ENCODE measurements at regions not wholly inside any gene's neighbourhood (a gene's known extent, or its start where the extent isn't known, plus 50 kb on each side); places are given as distances from the start of the nearest gene placed in this dataset.
"Not testable (repeated sequence)": the region's sequence is repeated elsewhere in the genome, so short reads cannot be mapped to it uniquely, and the experiment has no call there.

GRCh38 chr2:147001061-147001460 is 843.8 kb upstream of the ACVR2A start:
- no peak overlapping the region for H2BK15ac ChIP-seq (ENCODE audit: low read depth, poor library complexity, severe bottlenecking)
- H3K79me1 ChIP-seq (replicated peaks; ENCODE audit: low read length, poor library complexity, severe bottlenecking), result no peaks in the 10 kb centered on the region
- H2AFZ ChIP-seq (ENCODE audit: low read depth, low read length), result no peak overlapping the region
- WGBS, result no CpG with 5 or more reads among the region's 1 CpG
- no peak for DNase-seq
- H3K23ac ChIP-seq (ENCODE audit: low read length in 2 of 2), result no peak overlapping the region
- H4K91ac ChIP-seq (ENCODE audit: low read length), result no peak overlapping the region
- no peaks in the 10 kb centered on the region for H3K4me1 ChIP-seq (ENCODE audit: control insufficient read depth, insufficient read depth, low read depth, low read length)
- H3K18ac ChIP-seq (ENCODE audit: low read depth in 1 of 2, low read length in 2 of 2), result no peak overlapping the region
- no peaks in the 10 kb centered on the region for H3K27me3 ChIP-seq (ENCODE audit: control insufficient read depth in 1 of 2, insufficient read depth in 1 of 2, low read length in 2 of 2)
- no peak overlapping the region for H4K8ac ChIP-seq (ENCODE audit: low read length)
- no peak overlapping the region for H3K27ac ChIP-seq (ENCODE audit: low read length, poor library complexity, severe bottlenecking)
- H3K4me3 ChIP-seq (ENCODE audit: insufficient read depth in 1 of 2, low read depth in 1 of 2, low read length in 2 of 2), result no peak overlapping the region
- no peak overlapping the region for H2BK5ac ChIP-seq (ENCODE audit: low read depth, low read length, poor library complexity, severe bottlenecking)
- no peak overlapping the region for H3K14ac ChIP-seq (ENCODE audit: low read length in 2 of 2)
- H2BK120ac ChIP-seq (ENCODE audit: low read depth, low read length), result no peak overlapping the region
- no peaks in the 10 kb centered on the region for H3K9me3 ChIP-seq (ENCODE audit: control insufficient read depth, low read length)
- no peaks in the 10 kb centered on the region for H3K36me3 ChIP-seq (ENCODE audit: control insufficient read depth in 1 of 2, insufficient read depth in 2 of 2, low read depth in 1 of 2, low read length in 2 of 2)
- H3K4ac ChIP-seq (ENCODE audit: low read depth in 1 of 2, low read length in 2 of 2), result no peak overlapping the region
- H2AK5ac ChIP-seq (ENCODE audit: low read length, severe bottlenecking), result no peak overlapping the region
- no peak overlapping the region for H2BK12ac ChIP-seq (ENCODE audit: low read length in 2 of 2)
- no peak overlapping the region for H3K9ac ChIP-seq (ENCODE audit: low read length)
- no peak overlapping the region for H3K4me2 ChIP-seq (ENCODE audit: low read length, poor library complexity, severe bottlenecking)

GRCh38 chr2:147000151-147000550 is 844.7 kb upstream of the ACVR2A start:
- WGBS, result 80% methylated on average over 1 of the region's 2 CpGs
- H3K79me1 ChIP-seq (replicated peaks; ENCODE audit: low read length, poor library complexity, severe bottlenecking); H3K4ac ChIP-seq (ENCODE audit: low read depth in 1 of 2, low read length in 2 of 2); H2AFZ ChIP-seq (ENCODE audit: low read depth, low read length); H3K4me1 ChIP-seq (ENCODE audit: control insufficient read depth, insufficient read depth, low read depth, low read length); H2AK5ac ChIP-seq (ENCODE audit: low read length, severe bottlenecking); H3K36me3 ChIP-seq (ENCODE audit: control insufficient read depth in 1 of 2, insufficient read depth in 2 of 2, low read depth in 1 of 2, low read length in 2 of 2); H3K9me3 ChIP-seq (ENCODE audit: control insufficient read depth, low read length); H2BK12ac ChIP-seq (ENCODE audit: low read length in 2 of 2); H3K27ac ChIP-seq (ENCODE audit: low read length, poor library complexity, severe bottlenecking); H3K4me2 ChIP-seq (ENCODE audit: low read length, poor library complexity, severe bottlenecking); H3K18ac ChIP-seq (ENCODE audit: low read depth in 1 of 2, low read length in 2 of 2); H4K91ac ChIP-seq (ENCODE audit: low read length); H3K14ac ChIP-seq (ENCODE audit: low read length in 2 of 2); H2BK120ac ChIP-seq (ENCODE audit: low read depth, low read length); H2BK15ac ChIP-seq (ENCODE audit: low read depth, poor library complexity, severe bottlenecking); H3K27me3 ChIP-seq (ENCODE audit: control insufficient read depth in 1 of 2, insufficient read depth in 1 of 2, low read length in 2 of 2); H2BK5ac ChIP-seq (ENCODE audit: low read depth, low read length, poor library complexity, severe bottlenecking); H3K4me3 ChIP-seq (ENCODE audit: insufficient read depth in 1 of 2, low read depth in 1 of 2, low read length in 2 of 2); H4K8ac ChIP-seq (ENCODE audit: low read length); H3K23ac ChIP-seq (ENCODE audit: low read length in 2 of 2); DNase-seq; H3K9ac ChIP-seq (ENCODE audit: low read length): not testable (repeated sequence)

GRCh38 chr2:146997945-146998344 is 846.9 kb upstream of the ACVR2A start:
- H2AK5ac ChIP-seq (ENCODE audit: low read length, severe bottlenecking), result no peak overlapping the region
- H3K4ac ChIP-seq (ENCODE audit: low read depth in 1 of 2, low read length in 2 of 2), result no peak overlapping the region
- no peaks in the 10 kb centered on the region for H3K4me1 ChIP-seq (ENCODE audit: control insufficient read depth, insufficient read depth, low read depth, low read length)
- no peak overlapping the region for H3K9ac ChIP-seq (ENCODE audit: low read length)
- H3K4me3 ChIP-seq (ENCODE audit: insufficient read depth in 1 of 2, low read depth in 1 of 2, low read length in 2 of 2), result no peak overlapping the region
- H2BK5ac ChIP-seq (ENCODE audit: low read depth, low read length, poor library complexity, severe bottlenecking), result no peak overlapping the region
- H4K91ac ChIP-seq (ENCODE audit: low read length), result no peak overlapping the region
- H3K9me3 ChIP-seq (ENCODE audit: control insufficient read depth, low read length), result no peaks in the 10 kb centered on the region
- no CpG with 5 or more reads among the region's 2 CpGs for WGBS
- H2AFZ ChIP-seq (ENCODE audit: low read depth, low read length), result no peak overlapping the region
- H3K36me3 ChIP-seq (ENCODE audit: control insufficient read depth in 1 of 2, insufficient read depth in 2 of 2, low read depth in 1 of 2, low read length in 2 of 2), result no peaks in the 10 kb centered on the region
- DNase-seq, result no peak
- no peak overlapping the region for H2BK12ac ChIP-seq (ENCODE audit: low read length in 2 of 2)
- H4K8ac ChIP-seq (ENCODE audit: low read length), result no peak overlapping the region
- no peak overlapping the region for H2BK120ac ChIP-seq (ENCODE audit: low read depth, low read length)
- H3K18ac ChIP-seq (ENCODE audit: low read depth in 1 of 2, low read length in 2 of 2), result no peak overlapping the region
- no peak overlapping the region for H3K4me2 ChIP-seq (ENCODE audit: low read length, poor library complexity, severe bottlenecking)
- H3K27me3 ChIP-seq (ENCODE audit: control insufficient read depth in 1 of 2, insufficient read depth in 1 of 2, low read length in 2 of 2), result no peaks in the 10 kb centered on the region
- H3K79me1 ChIP-seq (replicated peaks; ENCODE audit: low read length, poor library complexity, severe bottlenecking), result no peaks in the 10 kb centered on the region
- H3K23ac ChIP-seq (ENCODE audit: low read length in 2 of 2), result no peak overlapping the region
- no peak overlapping the region for H2BK15ac ChIP-seq (ENCODE audit: low read depth, poor library complexity, severe bottlenecking)
- H3K14ac ChIP-seq (ENCODE audit: low read length in 2 of 2), result no peak overlapping the region
- H3K27ac ChIP-seq (ENCODE audit: low read length, poor library complexity, severe bottlenecking), result no peak overlapping the region

- H3K4me2 ChIP-seq (ENCODE audit: low read length, poor library complexity, severe bottlenecking), result no peak overlapping the region
- H4K91ac ChIP-seq (ENCODE audit: low read length), result no peak overlapping the region
- no peak overlapping the region for H2AFZ ChIP-seq (ENCODE audit: low read depth, low read length)
- H3K79me1 ChIP-seq (replicated peaks; ENCODE audit: low read length, poor library complexity, severe bottlenecking), result no peaks in the 10 kb centered on the region
- H3K14ac ChIP-seq (ENCODE audit: low read length in 2 of 2), result no peak overlapping the region
- H3K27ac ChIP-seq (ENCODE audit: low read length, poor library complexity, severe bottlenecking), result no peak overlapping the region
- no peak overlapping the region for H3K23ac ChIP-seq (ENCODE audit: low read length in 2 of 2)
- no peak overlapping the region for H2BK15ac ChIP-seq (ENCODE audit: low read depth, poor library complexity, severe bottlenecking)
- no peak overlapping the region for H2BK120ac ChIP-seq (ENCODE audit: low read depth, low read length)
- H3K9me3 ChIP-seq (ENCODE audit: control insufficient read depth, low read length), result no peaks in the 10 kb centered on the region
- H2AK5ac ChIP-seq (ENCODE audit: low read length, severe bottlenecking), result no peak overlapping the region
- H3K27me3 ChIP-seq (ENCODE audit: control insufficient read depth in 1 of 2, insufficient read depth in 1 of 2, low read length in 2 of 2), result no peaks in the 10 kb centered on the region
- no peaks in the 10 kb centered on the region for H3K36me3 ChIP-seq (ENCODE audit: control insufficient read depth in 1 of 2, insufficient read depth in 2 of 2, low read depth in 1 of 2, low read length in 2 of 2)
- no peak overlapping the region for H2BK5ac ChIP-seq (ENCODE audit: low read depth, low read length, poor library complexity, severe bottlenecking)
- DNase-seq, result no peak
- H3K4me1 ChIP-seq (ENCODE audit: control insufficient read depth, insufficient read depth, low read depth, low read length), result no peaks in the 10 kb centered on the region
- H3K18ac ChIP-seq (ENCODE audit: low read depth in 1 of 2, low read length in 2 of 2), result no peak overlapping the region
- no peak overlapping the region for H4K8ac ChIP-seq (ENCODE audit: low read length)
- no peak overlapping the region for H3K9ac ChIP-seq (ENCODE audit: low read length)
- no peak overlapping the region for H3K4me3 ChIP-seq (ENCODE audit: insufficient read depth in 1 of 2, low read depth in 1 of 2, low read length in 2 of 2)
- no peak overlapping the region for H3K4ac ChIP-seq (ENCODE audit: low read depth in 1 of 2, low read length in 2 of 2)
- H2BK12ac ChIP-seq (ENCODE audit: low read length in 2 of 2), result no peak overlapping the region
These were observed 847.3 kb upstream of the ACVR2A start for GRCh38 chr2:146997488-146997887.
